GM18909 (cell line): ENCODE measurements at regions not wholly inside any gene's neighbourhood (a gene's known extent, or its start where the extent isn't known, plus 50 kb on each side); places are given as distances from the start of the nearest gene placed in this dataset.

Source experiments
- ATAC-seq: cut with Tn5 transposase; IDR thresholded peaks from one replicate; pipeline ENCODE4 v1.9.1; 2021; ENCODE audit warnings: mild to moderate bottlenecking; ENCODE audit not compliant: unreplicated experiment, poor library complexity

- ATAC-seq, result no peak
These were observed 52.0 kb upstream of the KCNA1 start for GRCh38 chr12:4857472-4858291.

GRCh38 chr12:4858386-4858785 is 51.3 kb upstream of the KCNA1 start:
- no peak for ATAC-seq

- ATAC-seq, result no peak
These were observed 50.1 kb upstream of the KCNA1 start for GRCh38 chr12:4859478-4860210.
